Fibroblast of skin of left quadriceps (primary cell): ENCODE measurements at regions not wholly inside any gene's neighbourhood (a gene's known extent, or its start where the extent isn't known, plus 50 kb on each side); places are given as distances from the start of the nearest gene placed in this dataset.
"Not testable (repeated sequence)": the region's sequence is repeated elsewhere in the genome, so short reads cannot be mapped to it uniquely, and the experiment has no call there.

ENCODE experiments used
- DNase-seq, 2 experiments: peaks; one replicate each; pipeline ENCODE4 v3.0.0-alpha.2; 2013; ENCODE audit warnings: low read depth in 2 of 2

DNA sequence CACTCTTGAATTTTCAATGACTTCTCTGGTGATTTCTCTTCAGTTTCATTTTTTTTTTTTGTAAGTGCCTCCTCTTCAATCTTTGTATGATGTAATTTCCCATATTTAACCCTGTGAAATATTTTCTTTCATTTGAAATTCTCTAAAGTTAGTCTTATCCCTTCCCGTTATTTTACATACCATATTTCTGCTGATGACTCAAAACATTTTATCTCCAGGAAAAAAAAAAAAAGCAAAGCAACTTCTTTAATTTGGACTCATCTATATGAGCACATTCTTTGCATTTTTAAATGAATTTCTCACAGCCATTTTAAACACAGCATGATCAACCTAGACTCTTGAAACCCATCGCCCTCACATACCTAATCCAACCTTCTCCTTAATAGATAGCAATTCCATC, 1831.4 kb downstream of the ARAP2 start:
- DNase-seq, result peak; percentile 6

DNA sequence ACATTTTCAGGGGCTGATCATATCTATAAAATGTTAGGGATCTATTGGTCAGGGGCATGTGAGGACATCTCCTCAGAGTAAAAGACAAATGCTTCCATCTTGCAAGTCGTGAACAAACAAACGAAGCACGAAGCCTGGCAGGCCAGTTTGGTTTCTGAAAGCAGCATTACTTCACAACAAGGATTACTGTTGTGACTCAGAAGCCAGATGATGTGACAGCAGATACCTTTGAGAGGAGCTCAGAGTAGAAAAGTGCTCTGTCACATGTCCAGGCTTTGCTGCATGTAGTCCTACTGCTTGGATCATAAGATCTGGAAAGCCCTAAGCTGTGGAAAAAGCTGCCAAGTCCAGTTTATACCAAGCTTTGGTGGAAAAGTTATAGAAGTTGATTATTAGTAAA, 1827.2 kb downstream of the ARAP2 start:
- DNase-seq, result no peak

DNA sequence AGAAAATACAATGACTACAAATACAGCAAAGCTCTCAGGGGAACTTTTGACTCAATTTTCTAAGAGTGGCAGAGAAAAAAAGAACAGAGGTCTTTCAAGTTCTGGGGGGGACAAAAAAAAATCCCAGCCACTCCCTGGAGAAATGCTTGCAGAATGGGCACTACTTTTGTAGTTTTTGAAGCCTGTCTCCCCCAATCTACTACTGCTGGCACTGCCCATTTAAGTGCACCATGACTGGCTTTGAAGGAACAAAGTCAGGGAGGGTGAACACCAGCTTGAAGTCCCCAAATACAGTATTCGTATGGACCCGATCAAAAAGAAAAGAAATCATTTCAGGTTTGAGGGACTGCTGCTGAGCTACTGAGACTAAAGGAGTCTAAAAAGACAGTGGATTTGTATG, 1824.4 kb downstream of the ARAP2 start:
- DNase-seq, result no peak

DNA sequence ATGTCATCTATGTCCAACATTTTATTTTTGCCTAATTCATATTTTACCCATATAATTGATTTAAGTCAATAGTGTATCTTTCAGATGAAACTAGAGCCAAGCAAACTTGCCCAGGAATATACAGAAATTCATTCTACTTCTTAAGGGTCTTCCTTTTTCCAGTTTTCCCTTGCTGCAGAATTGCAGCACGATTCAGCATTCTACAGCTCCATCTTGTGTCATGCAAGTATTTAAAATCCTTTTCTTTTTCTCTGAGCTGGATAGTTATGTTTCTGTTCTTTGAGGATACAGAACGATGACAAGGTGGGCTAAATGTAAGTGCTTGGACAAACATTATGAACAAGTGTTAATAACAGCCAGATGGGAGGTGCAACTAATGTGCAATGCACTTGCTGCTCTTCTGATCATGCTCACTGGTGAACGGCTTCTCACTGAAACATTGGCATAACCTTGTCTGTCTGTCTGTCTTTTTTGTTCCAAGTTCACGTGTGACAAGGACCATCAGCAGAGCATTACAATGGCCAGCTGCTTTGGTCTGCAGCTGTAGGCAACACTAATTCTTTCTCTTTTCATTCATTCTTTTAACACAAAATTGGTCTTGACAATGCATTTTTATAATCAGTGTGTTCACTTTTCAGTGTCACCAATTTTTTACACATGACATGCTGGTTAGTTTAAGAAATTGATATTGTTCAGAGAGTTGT, 1821.7 kb downstream of the ARAP2 start:
- DNase-seq, result peak; percentile 8 to 9

DNA sequence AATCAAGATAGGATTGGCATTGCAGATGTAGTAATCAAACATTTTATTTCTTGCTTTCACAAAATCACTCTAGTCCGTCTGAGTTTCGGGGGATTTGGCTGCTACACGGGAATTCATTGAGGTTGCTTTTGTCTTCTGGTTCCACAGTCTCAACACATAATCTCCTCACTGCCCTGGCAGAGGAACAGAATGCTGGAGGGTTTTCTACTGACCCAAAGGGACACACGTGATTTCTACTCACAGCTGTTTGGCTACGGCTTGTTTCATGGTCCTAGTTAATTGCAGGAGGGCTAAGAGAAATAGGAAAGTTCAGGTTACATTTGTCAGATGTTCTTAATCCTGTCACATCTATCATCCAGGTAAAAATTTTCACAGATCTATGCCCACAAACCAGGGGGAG, 1811.6 kb downstream of the ARAP2 start:
- DNase-seq, result no peak

DNA sequence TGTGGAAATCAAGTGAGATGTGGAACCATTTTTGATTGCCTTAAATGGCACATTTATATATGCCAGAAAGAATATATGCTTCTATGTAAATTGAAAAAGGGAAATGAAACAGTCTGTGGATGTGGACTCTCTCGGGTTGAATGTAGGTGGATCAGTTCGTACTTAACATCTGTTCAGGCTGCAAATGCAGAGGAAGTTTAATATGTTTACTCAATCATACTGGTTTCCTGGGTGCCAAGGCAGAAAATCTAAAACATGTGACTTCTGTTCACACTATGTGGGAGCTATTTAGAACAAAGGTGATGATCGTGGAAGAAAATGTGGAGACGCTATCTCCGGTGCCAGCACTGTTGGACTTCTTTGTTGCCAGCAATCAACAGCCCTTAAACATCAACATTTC, 1809.9 kb downstream of the ARAP2 start:
- not testable (repeated sequence) for DNase-seq

DNA sequence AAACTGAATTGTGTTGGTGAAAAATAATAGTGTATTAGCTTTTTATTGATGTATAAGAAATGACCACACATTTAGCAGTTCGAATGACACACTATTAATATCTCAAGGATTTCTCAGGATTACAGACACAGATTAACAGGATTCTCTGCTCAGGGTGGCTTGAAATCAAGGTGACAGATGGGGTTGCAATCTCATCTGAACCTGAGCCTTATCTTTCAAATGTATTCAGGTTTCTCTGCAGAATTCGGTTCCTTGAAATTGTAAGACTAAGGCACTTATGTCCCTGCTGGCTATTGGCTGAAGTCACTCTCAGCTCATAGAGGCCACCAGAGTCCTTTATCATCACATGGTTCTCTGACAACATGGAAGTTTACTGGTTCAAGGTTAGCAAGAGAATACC, 1780.1 kb downstream of the ARAP2 start:
- DNase-seq, result no peak

DNA sequence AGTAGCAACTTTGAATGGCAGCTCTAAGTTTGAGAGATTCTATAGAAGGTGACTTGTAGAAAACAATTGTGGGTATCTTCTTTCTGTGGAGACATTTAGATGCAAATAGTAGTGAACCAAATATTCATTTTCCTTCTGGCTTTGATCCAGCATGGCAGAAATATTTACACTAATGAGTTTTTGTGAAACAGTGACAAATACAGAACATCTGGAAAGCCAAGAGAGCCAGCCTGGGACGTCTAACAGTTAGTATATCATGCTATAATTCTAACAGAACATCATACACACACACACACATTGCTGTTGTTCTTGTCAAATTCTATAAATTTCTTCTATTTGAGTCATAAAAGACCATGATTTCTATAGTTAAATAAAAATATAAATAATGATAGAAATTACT, 1777.9 kb downstream of the ARAP2 start:
- DNase-seq, result no peak

DNA sequence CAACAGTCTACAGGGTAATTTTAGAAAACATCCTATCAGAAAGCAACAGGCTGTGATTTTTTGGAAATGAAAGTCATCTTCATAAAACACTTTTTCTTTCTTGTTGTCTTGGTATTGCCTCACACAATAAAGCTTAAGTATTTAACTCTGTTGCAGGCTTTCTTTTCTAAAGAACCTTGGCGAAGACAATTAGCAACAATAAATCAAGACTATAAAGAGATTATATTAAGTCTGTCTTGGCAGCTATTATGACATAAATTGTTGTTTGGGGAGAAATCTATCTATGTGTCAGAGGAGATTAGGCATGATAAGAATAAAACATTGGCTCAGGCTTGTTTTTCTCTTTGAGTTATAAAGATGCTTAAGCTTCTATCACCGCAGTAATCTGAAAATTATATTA, 1774.8 kb downstream of the ARAP2 start:
- DNase-seq, result no peak

DNA sequence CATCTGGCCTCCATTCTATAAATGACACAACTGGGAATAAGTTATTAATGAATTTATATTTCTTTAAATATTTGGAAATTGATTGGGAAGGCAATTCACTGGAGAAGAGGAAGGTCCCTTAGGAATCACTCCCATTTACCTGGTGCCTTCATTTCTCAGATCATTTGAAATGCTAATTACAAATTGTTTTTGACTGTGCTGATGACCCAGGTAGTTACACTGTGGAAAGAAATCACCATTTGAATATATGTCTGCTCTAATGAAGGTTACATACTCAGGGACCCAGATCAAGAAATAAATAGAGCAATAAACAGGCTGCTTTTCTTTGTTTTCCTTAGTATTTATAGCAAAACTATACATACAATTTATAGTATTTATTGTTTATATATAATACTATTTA, 1759.1 kb downstream of the ARAP2 start:
- no peak for DNase-seq

DNA sequence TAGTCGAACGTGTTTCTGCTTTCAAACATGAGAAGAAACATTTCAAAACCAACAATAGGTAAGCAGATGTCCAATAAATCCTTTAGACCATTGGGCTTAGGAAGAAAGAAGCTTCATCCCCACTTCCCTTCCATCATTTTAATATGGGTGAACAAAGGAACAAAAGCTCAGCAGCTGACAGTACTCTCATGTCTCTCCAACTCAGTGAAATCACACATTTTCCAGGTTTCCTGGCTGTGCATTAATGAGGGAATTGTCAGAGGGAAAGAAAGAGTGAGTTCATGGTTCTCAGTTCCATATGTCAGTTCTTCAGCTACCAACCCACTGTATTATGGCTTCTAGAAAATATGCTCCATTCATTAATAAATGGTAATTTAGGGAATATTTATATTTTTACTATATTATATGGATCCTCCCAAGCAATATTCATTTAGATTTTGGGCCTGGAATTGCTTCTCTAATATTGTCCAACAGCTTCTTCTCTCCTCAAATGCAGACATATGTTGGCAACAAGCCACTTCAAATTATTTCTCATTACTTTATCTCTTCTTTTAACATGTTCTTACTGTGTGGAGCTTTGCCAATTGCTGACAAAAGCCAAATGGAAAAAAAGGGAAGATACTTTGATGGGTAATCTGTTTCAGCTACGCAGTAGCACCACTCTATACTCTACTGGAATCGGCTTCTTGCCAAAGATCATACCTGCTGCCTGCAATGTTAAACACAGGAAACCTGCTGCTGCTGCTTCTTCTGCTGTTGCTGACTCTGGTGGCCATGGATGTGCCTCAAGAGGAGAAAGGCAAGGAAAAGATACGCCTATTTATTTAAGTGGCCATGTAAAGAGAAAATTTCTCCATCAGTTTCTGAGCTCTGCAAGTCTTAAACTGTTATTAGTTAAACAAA, 1757.6 kb downstream of the ARAP2 start:
- DNase-seq, result no peak

DNA sequence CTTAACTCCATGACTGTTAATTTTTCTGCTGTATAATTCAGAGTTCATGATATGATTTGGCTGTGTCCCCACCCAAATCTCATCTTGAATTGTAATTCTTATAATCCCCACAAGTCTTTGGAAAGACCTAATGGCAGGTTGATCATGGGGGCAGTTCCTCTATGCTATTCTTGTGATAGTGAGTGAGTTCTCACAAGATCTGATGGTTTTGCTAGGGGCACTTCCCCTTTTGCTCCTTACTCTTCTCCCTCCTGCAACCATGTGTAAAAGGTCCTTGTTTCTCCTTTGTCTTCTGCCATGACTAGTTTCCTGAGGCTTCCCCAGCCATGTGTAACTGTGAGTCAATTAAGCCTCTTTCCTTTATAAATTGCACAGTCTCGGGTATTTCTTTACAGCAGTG, 1751.9 kb downstream of the ARAP2 start:
- DNase-seq, result no peak

DNA sequence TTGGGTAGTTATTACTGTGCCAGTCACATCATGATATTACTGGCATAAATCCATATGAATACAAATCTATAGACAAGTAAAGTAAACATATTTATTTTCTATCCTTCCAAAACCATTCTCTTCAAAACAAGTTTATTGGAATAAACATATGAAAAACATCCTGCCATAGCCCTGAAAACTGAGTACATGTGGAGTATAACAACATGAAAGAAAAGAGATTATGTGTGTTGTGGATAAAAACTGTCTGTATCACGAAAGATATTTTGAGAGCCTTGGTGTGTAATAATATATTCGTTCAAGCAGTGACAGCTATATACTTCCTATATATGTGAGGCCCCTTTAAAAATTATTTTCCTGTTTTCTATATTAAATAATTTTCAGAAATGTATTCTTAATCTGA, 1742.2 kb downstream of the ARAP2 start:
- no peak for DNase-seq

DNA sequence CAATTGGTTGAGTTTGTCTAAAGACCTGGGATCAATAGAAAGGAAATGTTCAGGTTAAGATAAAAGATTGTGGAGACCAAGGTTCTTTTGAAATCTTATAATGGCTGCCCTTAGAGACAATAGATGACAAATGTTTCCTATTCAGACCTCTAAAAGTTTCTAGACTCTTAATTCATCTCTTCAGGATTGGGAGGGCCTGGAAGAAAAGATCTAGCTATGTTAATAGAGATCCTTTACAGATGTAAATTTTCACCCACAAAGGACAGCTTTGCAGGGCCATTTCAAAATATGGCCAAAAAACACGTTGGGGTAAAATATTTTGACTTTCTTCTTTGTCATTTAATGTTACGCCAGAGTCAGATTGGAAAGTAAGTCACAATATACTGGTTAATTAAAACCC, 1739.6 kb downstream of the ARAP2 start:
- DNase-seq, result not testable (repeated sequence)

DNA sequence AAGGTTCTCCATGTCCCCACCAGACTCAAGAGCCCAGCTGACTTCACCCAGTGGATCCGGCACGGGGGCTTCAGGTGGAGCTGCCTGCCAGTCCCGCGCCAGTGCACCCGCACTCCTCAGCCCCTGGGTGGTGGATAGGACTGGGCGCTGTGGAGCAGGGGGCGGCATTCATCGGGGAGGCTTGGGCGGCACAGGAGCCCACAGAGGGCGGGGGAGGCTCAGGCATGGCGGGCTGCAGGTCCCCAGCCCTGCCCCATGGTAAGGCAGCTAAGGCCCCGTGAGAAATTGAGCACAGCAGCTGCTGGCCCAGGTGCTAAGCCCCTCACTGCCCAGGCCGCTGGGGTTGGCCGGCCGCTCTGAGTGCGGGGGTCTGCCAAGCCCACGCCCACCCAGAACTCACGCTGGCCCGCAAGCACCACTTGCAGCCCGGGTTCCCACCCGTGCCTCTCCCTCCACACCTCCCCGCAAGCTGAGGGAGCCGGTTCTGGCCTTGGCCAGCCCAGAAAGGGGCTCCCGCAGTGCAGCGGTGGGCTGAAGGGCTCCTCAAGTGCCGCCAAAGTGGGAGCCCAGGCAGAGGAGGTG, 1737.7 kb downstream of the ARAP2 start:
- DNase-seq, result not testable (repeated sequence)

DNA sequence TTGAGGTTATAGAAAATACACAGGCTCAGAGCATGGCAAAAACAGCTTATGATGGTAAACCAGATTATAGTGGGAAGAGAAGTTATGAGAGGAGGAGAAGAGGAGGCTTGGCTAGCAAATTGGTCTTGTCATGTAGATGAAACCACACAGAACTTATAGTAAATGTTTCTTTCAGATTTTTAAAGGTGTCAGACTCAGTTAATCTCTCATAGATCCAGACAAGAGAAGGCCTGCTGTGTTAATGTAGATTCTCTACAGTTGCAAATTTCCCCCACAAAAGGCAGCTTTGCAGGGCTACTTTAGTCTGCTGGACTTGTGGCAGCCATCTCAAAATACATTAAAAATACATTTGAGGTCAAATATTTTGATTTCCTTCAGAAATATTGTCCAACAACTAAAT, 1731.7 kb downstream of the ARAP2 start:
- no peak for DNase-seq

DNA sequence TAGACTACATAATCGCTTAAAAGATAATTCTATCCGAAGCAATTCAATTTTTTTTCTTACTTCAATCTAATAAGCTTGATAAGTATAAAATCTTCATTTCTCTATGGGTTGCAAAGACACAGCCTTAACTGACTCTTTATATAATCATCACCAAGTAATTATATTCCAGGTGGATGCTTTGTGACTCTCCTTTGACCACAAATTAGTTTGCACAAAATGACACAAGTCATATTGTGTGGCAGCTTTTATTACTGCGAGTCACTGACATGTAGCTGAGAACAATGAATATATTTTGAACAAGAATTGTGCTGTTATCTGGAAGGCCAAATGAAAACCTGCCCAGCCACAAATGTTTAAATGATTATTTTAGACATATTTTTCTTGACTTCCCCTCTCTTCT, 1727.8 kb downstream of the ARAP2 start:
- no peak for DNase-seq

DNA sequence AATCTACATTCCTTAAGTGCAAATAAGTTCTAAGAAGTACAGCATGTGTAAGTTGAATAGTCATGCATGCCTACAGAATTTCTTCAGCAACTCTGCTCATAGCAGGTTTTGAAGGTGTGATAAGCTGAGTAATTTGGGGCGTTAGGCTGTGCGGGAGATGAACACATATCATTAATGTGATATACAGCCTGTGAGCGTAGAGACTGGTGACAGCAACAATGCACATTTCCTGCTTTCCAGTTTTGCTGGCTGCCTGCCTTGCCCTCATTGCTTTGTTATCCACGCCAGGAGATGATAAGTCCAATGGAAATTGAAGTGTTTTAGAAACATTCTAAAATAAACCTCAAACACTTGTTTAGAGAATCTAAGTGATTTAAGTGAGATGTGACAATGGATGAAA, 1709.4 kb downstream of the ARAP2 start:
- DNase-seq, result no peak

DNA sequence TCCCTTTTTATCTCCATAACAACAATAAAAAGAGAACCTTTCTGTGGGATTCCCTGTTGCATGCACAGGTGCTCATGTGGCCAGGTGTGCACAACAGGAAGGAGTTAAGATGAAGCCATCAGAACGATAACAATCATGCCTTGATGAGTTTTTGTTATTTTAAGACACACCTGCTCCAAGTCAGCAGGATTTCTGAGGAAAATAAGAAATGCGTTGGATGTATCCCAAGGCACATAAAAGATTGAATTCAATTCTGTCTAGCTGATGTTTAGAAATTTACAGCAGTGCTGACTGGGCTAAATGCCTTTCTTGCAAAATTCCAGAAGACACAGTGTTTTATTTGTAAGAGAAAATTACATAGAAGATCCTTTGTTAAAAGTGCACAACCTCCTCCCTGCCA, 1678.2 kb downstream of the ARAP2 start:
- DNase-seq, result no peak

DNA sequence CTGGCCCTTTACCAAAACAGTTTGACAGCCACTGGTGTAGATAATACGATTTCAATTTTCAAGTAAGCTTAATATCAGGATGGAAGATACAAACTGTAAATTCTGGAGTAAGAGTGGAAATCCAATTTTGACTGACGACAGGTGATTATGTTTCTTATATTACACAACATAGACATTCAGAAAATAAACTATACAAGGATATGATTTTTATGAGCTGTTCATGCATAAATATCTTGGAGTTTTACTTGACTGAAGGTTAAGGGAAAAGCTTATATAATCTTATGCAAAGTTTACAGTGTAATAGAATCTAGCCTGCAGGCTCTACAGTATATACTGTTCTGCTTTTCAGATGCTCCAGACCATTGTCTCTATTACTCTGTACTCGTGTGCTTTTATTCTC, 1672.3 kb downstream of the ARAP2 start:
- no peak for DNase-seq

DNA sequence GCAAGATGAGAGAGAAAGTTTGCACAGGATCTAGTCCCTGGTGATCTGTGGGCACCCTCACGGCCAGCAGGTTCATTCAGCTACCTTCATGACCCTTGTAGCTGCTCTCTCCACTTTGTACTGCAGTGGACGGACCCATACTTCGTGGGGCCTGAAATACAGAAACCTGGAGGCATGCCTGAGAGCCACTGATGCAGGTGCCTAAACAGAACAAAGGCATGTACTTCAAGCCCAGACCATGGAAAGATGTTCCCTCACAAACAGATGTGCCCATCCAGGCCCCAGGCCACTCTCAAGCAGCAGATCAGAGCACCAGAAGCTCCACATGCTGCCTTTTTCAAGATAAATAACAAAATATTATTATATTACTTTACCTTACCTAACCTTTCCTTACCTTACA, 1629.0 kb downstream of the ARAP2 start:
- no peak for DNase-seq

DNA sequence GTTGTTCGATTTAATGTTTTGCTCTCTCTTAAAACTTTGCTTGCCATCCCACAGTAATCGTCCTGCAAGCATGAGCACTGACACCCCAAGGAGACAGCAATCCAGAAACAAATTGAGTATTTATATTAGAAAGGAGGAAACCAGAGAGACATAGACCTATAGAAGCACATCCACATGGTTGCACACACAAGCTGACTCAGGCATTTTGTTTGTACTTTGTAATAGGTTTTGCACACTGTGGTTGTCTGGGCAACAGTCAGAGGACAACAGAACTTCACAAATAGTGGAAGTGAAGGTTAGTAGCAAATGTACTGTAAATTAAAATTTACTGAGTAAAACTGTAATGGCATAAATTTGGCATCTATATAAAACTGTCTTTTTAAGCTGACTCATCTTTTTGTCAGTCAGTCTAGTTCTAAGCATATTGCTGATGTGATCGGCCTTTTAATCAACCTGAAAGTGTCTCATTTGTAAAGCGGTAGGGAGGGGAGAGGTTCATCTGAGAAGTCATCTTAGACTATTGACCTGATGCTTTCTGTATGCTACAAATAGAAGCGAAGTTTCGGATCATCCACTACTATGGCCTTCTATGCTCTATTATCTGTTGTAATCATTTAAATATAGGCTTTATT, 1624.7 kb downstream of the ARAP2 start:
- peak; percentile 11 for DNase-seq
